ENCODE measurements at regions not wholly inside any gene's neighbourhood (a gene's known extent, or its start where the extent isn't known, plus 50 kb on each side); places are given as distances from the start of the nearest gene placed in this dataset.

DNA sequence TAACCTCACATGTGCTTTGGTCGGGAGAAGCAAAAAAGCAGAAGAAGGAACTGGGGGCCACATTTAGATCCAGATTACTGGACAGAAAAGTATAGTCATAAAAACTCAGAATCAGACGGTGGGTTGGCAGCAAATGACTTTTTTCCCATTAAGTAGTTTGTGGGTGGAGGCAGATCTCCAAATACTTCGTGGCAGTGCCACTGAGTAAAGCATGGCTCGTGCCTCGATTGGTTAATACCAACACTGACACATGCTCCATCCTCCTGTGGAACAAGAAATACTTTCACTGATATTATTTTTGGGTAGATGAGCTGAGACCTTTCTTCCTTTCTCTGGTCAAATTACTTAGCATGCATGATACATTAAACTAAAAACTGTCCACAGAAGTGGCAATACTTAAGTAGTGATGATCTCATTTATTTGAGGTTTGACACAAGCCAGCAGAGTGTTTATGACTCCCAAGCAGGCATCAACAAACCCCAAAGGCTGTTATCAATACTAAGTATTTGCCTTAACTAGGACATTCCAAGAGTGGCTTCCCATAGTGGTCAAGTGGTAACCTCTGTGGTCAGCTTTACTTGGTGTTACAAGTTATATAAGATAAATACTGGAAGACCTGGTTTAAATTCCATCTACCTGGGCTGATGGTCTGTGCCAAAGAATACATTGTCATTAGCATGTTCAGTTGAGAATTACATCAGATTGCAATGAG, 500.0 kb upstream of the RUNX1 start:
- 76 to 89% (median 85%) methylated on average over 5 of the region's 5 CpGs for WGBS, 5 donors
- TF ChIP-seq POLR2AphosphoS5 (IDR thresholded peaks at IDR 0.05) (no peak), POLR2A (IDR thresholded peaks at IDR 0.05) (no peak)
- TF ChIP-seq, protein P1, sequence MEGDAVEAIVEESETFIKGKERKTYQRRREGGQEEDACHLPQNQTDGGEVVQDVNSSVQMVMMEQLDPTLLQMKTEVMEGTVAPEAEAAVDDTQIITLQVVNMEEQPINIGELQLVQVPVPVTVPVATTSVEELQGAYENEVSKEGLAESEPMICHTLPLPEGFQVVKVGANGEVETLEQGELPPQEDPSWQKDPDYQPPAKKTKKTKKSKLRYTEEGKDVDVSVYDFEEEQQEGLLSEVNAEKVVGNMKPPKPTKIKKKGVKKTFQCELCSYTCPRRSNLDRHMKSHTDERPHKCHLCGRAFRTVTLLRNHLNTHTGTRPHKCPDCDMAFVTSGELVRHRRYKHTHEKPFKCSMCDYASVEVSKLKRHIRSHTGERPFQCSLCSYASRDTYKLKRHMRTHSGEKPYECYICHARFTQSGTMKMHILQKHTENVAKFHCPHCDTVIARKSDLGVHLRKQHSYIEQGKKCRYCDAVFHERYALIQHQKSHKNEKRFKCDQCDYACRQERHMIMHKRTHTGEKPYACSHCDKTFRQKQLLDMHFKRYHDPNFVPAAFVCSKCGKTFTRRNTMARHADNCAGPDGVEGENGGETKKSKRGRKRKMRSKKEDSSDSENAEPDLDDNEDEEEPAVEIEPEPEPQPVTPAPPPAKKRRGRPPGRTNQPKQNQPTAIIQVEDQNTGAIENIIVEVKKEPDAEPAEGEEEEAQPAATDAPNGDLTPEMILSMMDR (IDR thresholded peaks at IDR 0.05 in 8 of 11, conservative IDR thresholded peaks at IDR 0.05 in 3 of 11): no peak
- H3K27me3 ChIP-seq (replicated peaks in 1 of 7): peaks cover 0 to 3% (median 0%) of the 10 kb centered on the region in 7 donors
- intact Hi-C loops (cut with DNase I; ENCODE audit: low total_unique reads): no loop called here
- H3K4me1 ChIP-seq: no peaks in the 10 kb centered on the region
- H3K9me3 ChIP-seq: no peaks in the 10 kb centered on the region
- H3K27ac ChIP-seq: no peak overlapping the region
- no peak for DNase-seq
- no peak overlapping the region for H3K4me3 ChIP-seq
- no peaks in the 10 kb centered on the region for H3K36me3 ChIP-seq

DNA sequence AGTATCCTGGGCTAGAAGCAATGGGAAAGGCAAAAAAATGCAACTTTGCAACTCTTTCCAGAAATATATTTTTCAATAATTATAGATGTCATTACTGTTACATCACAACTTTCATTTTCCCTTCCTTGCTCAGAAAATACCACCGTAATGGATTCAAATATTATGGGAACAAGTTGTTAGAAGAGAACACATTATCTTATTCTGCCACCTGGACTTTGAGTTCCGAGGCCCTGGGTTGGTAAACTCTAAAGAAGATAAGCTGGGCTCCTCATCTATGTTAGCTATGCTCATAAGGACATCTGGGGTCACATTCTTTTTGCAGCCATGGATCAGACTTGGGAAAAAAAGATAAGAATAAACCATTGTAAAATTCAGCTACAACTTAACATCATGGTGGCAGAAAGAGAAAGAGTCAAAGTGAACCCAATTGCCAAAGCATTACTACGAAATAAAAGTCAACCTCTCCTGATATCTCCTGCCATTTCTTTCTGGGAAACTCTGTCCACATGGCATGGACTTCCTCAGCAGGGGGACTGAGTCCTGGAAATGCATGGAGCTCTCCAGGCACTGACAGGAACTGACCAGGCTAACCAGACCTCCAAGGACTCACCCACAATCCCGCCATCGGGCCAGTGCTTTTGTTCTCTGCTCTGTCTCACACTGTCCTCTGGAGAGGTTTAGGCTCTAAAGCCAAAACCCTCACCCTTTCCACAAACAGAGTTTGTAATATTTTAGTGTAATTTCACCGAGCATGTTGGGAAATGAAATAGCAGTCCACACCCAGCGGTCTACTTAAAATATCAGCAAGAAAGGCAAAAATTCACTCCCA, 499.1 kb upstream of the RUNX1 start:
- Histone ChIP-seq H3K4me1 (no peaks in the 10 kb centered on the region), H3K27me3 (replicated peaks in 1 of 7) (peaks cover 0 to 5% (median 0%) of the 10 kb centered on the region in 7 donors), H3K9me3 (no peaks in the 10 kb centered on the region), H3K27ac (no peak overlapping the region), H3K4me3 (no peak overlapping the region), H3K36me3 (no peaks in the 10 kb centered on the region)
- 87 to 94% (median 88%) methylated on average over 7 of the region's 7 CpGs for WGBS, 5 donors
- TF ChIP-seq, protein P1 (IDR thresholded peaks at IDR 0.05 in 8 of 11, conservative IDR thresholded peaks at IDR 0.05 in 3 of 11): no peak
- TF ChIP-seq POLR2AphosphoS5 (IDR thresholded peaks at IDR 0.05) (no peak), POLR2A (IDR thresholded peaks at IDR 0.05) (no peak)
- intact Hi-C loops (cut with DNase I; ENCODE audit: low total_unique reads): no loop called here
- no peak for DNase-seq

DNA sequence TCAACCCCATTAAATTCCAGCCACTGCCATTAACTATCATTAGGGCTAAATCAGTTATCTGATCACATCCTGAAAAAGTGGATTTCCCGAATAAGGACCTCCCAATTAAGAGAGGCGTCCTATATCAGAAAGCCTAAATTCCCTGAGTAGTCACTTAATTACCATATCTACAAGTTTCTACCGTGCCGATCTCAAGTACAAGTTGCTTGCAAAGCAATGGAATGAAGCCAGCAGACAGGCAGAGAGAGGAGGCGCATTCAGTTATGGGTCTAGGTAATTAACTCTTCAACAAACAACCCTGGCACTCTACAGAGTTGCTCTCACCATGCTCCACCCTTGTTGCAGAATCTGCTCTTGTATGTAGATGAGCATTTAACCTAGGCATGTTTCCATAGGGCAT, 494.6 kb upstream of the RUNX1 start:
- TF ChIP-seq, protein P1 (IDR thresholded peaks at IDR 0.05 in 8 of 11, conservative IDR thresholded peaks at IDR 0.05 in 3 of 11): no peak
- TF ChIP-seq POLR2AphosphoS5 (IDR thresholded peaks at IDR 0.05) (no peak), POLR2A (IDR thresholded peaks at IDR 0.05) (no peak)

More for the DNA sequence above, 494.6 kb upstream of the RUNX1 start:
- Histone ChIP-seq H3K36me3 (no peaks in the 10 kb centered on the region), H3K4me3 (no peak overlapping the region), H3K27ac (no peak overlapping the region), H3K9me3 (no peaks in the 10 kb centered on the region), H3K27me3 (replicated peaks in 1 of 7) (peaks cover 0 to 5% (median 0%) of the 10 kb centered on the region in 7 donors), H3K4me1 (no peaks in the 10 kb centered on the region)
- intact Hi-C loops (cut with DNase I; ENCODE audit: low total_unique reads): no loop called here
- 53 to 66% (median 58%) methylated on average over 5 of the region's 5 CpGs for whole genome bisulfite sequencing, 5 donors
- no peak for DNase-seq

Data from spleen (tissue), 11 donors.